ENCODE measurements at regions not wholly inside any gene's neighbourhood (a gene's known extent, or its start where the extent isn't known, plus 50 kb on each side); places are given as distances from the start of the nearest gene placed in this dataset.

DNA sequence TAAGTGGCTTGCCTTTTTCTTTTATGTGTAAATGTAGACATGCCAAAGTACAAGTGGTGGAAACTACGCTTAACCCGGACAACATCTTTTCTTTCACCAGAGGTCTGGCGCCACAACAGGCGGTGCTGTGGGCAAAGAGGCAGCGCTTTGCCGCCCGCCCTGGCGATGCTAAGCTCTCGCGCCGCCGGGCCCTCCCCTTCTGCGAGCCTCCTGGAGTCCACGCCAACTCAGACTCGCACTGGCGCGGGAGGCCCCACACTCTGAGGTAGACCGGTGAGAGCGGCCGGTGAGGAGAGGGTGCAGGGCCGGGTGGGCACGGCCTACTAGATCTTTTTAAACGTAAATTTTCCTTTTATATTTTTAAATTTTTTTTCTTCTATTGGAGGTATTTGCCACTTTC is 2253.1 kb upstream of the C9orf72 start:
- BruUV-seq (replicated peaks) = no TSS peak
- Histone ChIP-seq H3K9me3 (replicated peaks; ENCODE audit: control insufficient read depth, insufficient read depth, low read length) (no peaks in the 10 kb centered on the region), H3K4me1 (ENCODE audit: control insufficient read depth, extremely low read depth, insufficient read depth, low read length) (no peaks in the 10 kb centered on the region), H3K9me1 (replicated peaks; ENCODE audit: control insufficient read depth, extremely low read depth, insufficient read depth, low read length) (no peaks in the 10 kb centered on the region), H3K4me3 (replicated peaks in 1 of 3; ENCODE audit: insufficient read depth in 1 of 3, low read depth in 1 of 3, low read length in 3 of 3) (no peak overlapping the region), H2AFZ (ENCODE audit: low read depth, low read length) (no peak overlapping the region), H3K4me2 (ENCODE audit: insufficient read depth, low read length) (no peak overlapping the region), H3K79me2 (ENCODE audit: control insufficient read depth, insufficient read depth, low read length) (no peaks in the 10 kb centered on the region), H3K27me3 (ENCODE audit: control insufficient read depth in 2 of 2, insufficient read depth in 2 of 2, low read length in 2 of 2) (no peaks in the 10 kb centered on the region), H3K9ac (replicated peaks; ENCODE audit: extremely low read depth, insufficient read depth, low read length) (no peak overlapping the region), H4K20me1 (replicated peaks; ENCODE audit: control insufficient read depth, extremely low read depth, insufficient read depth, low read length) (no peaks in the 10 kb centered on the region), H3K36me3 (ENCODE audit: control insufficient read depth in 2 of 2, extremely low read depth in 1 of 2, insufficient read depth in 2 of 2, low read length in 2 of 2) (no peaks in the 10 kb centered on the region), H3K27ac (ENCODE audit: insufficient read depth, low read depth, low read length) (no peak overlapping the region)
- DNase-seq (ENCODE audit: low read depth, low spot score) (no peak), FAIRE-seq (no peak)
- intact Hi-C loops (cut with micrococcal nuclease) (no loop called here), dilution Hi-C loops (cut with MboI; ENCODE audit: extremely low pct_ligation_motif_present, low sequenced_read_pairs) (no loop called here)
- POLR2A ChIA-PET = no interaction called here
- TF ChIP-seq MYC (IDR thresholded peaks at IDR 0.05; ENCODE audit: low read depth, low read length) (no peak), POLR2A (IDR thresholded peaks at IDR 0.05; ENCODE audit: low read depth, low read length) (no peak), GATA2 (IDR thresholded peaks at IDR 0.05; ENCODE audit: insufficient read depth, insufficient read length, low read depth, low read length) (no peak), POLR2AphosphoS5 (IDR thresholded peaks at IDR 0.05; ENCODE audit: insufficient read depth, low read depth, low read length) (no peak), EZH2 (IDR thresholded peaks at IDR 0.05; ENCODE audit: borderline replicate concordance, low read depth, low read length, severe bottlenecking) (no peak)
- TF ChIP-seq, protein P1, sequence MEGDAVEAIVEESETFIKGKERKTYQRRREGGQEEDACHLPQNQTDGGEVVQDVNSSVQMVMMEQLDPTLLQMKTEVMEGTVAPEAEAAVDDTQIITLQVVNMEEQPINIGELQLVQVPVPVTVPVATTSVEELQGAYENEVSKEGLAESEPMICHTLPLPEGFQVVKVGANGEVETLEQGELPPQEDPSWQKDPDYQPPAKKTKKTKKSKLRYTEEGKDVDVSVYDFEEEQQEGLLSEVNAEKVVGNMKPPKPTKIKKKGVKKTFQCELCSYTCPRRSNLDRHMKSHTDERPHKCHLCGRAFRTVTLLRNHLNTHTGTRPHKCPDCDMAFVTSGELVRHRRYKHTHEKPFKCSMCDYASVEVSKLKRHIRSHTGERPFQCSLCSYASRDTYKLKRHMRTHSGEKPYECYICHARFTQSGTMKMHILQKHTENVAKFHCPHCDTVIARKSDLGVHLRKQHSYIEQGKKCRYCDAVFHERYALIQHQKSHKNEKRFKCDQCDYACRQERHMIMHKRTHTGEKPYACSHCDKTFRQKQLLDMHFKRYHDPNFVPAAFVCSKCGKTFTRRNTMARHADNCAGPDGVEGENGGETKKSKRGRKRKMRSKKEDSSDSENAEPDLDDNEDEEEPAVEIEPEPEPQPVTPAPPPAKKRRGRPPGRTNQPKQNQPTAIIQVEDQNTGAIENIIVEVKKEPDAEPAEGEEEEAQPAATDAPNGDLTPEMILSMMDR (IDR thresholded peaks at IDR 0.05; ENCODE audit: extremely low read depth in 1 of 2, insufficient read depth in 1 of 2, low read depth in 1 of 2, low read length in 2 of 2) = no peak
- CTCF ChIA-PET = no interaction called here

DNA sequence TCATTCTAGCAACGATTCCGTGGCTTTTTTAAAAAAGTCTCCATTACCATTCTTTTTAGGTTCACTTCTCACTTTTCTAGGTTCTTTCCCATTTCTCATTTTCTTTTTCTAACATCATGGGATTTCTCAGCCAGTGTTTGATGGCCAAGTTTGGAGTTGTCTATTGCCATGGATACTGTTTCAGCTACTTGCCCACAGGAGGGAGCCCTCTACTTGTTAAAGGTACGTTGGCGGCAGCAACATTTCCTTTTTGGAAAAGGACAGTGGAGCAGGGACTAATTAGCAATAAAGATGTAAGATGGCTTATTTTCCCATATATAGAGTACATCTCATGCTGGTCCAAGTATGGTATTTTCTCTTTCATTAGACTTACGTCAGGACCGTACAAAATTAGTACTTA is 2257.5 kb upstream of the C9orf72 start:
- TF ChIP-seq GATA2 (IDR thresholded peaks at IDR 0.05; ENCODE audit: insufficient read depth, insufficient read length, low read depth, low read length) (no peak), POLR2A (IDR thresholded peaks at IDR 0.05; ENCODE audit: low read depth, low read length) (no peak), JUN (IDR thresholded peaks at IDR 0.05; ENCODE audit: borderline replicate concordance, insufficient read depth, insufficient read length, low read depth) (no peak), FOS (IDR thresholded peaks at IDR 0.05; ENCODE audit: borderline replicate concordance, insufficient read depth, low read length) (no peak), EZH2 (IDR thresholded peaks at IDR 0.05; ENCODE audit: borderline replicate concordance, low read depth, low read length, severe bottlenecking) (no peak), MYC (IDR thresholded peaks at IDR 0.05; ENCODE audit: low read depth, low read length) (no peak), POLR2AphosphoS5 (IDR thresholded peaks at IDR 0.05; ENCODE audit: insufficient read depth, low read depth, low read length) (no peak)
- TF ChIP-seq, protein P2, sequence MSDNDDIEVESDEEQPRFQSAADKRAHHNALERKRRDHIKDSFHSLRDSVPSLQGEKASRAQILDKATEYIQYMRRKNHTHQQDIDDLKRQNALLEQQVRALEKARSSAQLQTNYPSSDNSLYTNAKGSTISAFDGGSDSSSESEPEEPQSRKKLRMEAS (IDR thresholded peaks at IDR 0.05; ENCODE audit: insufficient read depth, insufficient read length) = no peak
- TF ChIP-seq, protein P1 (IDR thresholded peaks at IDR 0.05; ENCODE audit: extremely low read depth in 1 of 2, insufficient read depth in 1 of 2, low read depth in 1 of 2, low read length in 2 of 2) = no peak
- dilution Hi-C loops (cut with MboI; ENCODE audit: extremely low pct_ligation_motif_present, low sequenced_read_pairs) (no loop called here), intact Hi-C loops (cut with micrococcal nuclease) (no loop called here)
- H3K27me3 ChIP-seq (ENCODE audit: control insufficient read depth in 2 of 2, insufficient read depth in 2 of 2, low read length in 2 of 2) = no peaks in the 10 kb centered on the region
- H3K36me3 ChIP-seq (ENCODE audit: control insufficient read depth in 2 of 2, extremely low read depth in 1 of 2, insufficient read depth in 2 of 2, low read length in 2 of 2) = no peaks in the 10 kb centered on the region
- no TSS peak for BruUV-seq (replicated peaks)
- H3K9me1 ChIP-seq (replicated peaks; ENCODE audit: control insufficient read depth, extremely low read depth, insufficient read depth, low read length) = no peaks in the 10 kb centered on the region
- POLR2A ChIA-PET = no interaction called here
- no peaks in the 10 kb centered on the region for H3K79me2 ChIP-seq (ENCODE audit: control insufficient read depth, insufficient read depth, low read length)
- no peak for FAIRE-seq
- H3K9ac ChIP-seq (replicated peaks; ENCODE audit: extremely low read depth, insufficient read depth, low read length) = no peak overlapping the region
- no peak overlapping the region for H3K4me2 ChIP-seq (ENCODE audit: insufficient read depth, low read length)
- no peaks in the 10 kb centered on the region for H4K20me1 ChIP-seq (replicated peaks; ENCODE audit: control insufficient read depth, extremely low read depth, insufficient read depth, low read length)
- no peak overlapping the region for H2AFZ ChIP-seq (ENCODE audit: low read depth, low read length)
- no peak for DNase-seq (ENCODE audit: low read depth, low spot score)
- CTCF ChIA-PET = no interaction called here
- H3K4me3 ChIP-seq (replicated peaks in 1 of 3; ENCODE audit: insufficient read depth in 1 of 3, low read depth in 1 of 3, low read length in 3 of 3) = no peak overlapping the region
- H3K9me3 ChIP-seq (replicated peaks; ENCODE audit: control insufficient read depth, insufficient read depth, low read length) = no peaks in the 10 kb centered on the region
- no peaks in the 10 kb centered on the region for H3K4me1 ChIP-seq (ENCODE audit: control insufficient read depth, extremely low read depth, insufficient read depth, low read length)
- no peak overlapping the region for H3K27ac ChIP-seq (ENCODE audit: insufficient read depth, low read depth, low read length)
